ENCODE measurements at regions not wholly inside any gene's neighbourhood (a gene's known extent, or its start where the extent isn't known, plus 50 kb on each side); places are given as distances from the start of the nearest gene placed in this dataset.

DNA sequence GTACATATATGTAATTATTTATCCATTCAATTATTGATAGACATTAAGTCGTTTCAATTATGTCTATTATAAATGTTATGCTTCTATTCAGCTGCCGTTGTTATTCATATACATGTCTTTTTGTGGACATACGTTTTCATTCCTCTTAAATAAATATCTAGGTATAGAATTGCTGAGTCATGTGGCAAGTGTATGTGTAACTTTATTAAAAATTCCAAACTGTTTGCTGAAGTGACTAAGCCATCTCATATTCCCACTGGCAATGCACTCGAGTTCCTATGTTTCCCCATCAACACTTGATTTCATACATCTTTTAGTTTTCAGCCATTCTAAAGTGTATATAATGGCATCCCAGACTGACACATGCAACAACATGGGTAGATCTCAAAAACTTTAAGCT, 739.7 kb upstream of the POU3F2 start:
- no peak for TF ChIP-seq CTCF (IDR thresholded peaks at IDR 0.05)
- Histone ChIP-seq H3K4me3 (no peak overlapping the region), H3K9me3 (no peaks in the 10 kb centered on the region), H3K27ac (no peak overlapping the region), H3K36me3 (no peaks in the 10 kb centered on the region), H3K27me3 (ENCODE audit: low read depth) (no peaks in the 10 kb centered on the region), H3K4me1 (no peaks in the 10 kb centered on the region)
- intact Hi-C loops (cut with DNase I), result no loop called here
- DNase-seq, result no peak
- no peak for ATAC-seq

- H3K27ac ChIP-seq, result no peak overlapping the region
- no peaks in the 10 kb centered on the region for H3K9me3 ChIP-seq
- intact Hi-C loops (cut with DNase I), result no loop called here
- no peaks in the 10 kb centered on the region for H3K36me3 ChIP-seq
- ATAC-seq (no peak), DNase-seq (no peak)
- H3K27me3 ChIP-seq (ENCODE audit: low read depth), result no peaks in the 10 kb centered on the region
- no peak overlapping the region for H3K4me3 ChIP-seq
- no peaks in the 10 kb centered on the region for H3K4me1 ChIP-seq
- no peak for TF ChIP-seq CTCF (IDR thresholded peaks at IDR 0.05)
These were observed 726.6 kb upstream of the POU3F2 start for GRCh38 chr6:98107801-98108200.

GRCh38 chr6:98116455-98116854, 717.9 kb upstream of the POU3F2 start:
- no peak for TF ChIP-seq CTCF (IDR thresholded peaks at IDR 0.05)
- Histone ChIP-seq H3K27me3 (ENCODE audit: low read depth) (no peaks in the 10 kb centered on the region), H3K36me3 (no peaks in the 10 kb centered on the region), H3K27ac (no peak overlapping the region), H3K4me1 (no peaks in the 10 kb centered on the region), H3K4me3 (no peak overlapping the region), H3K9me3 (no peaks in the 10 kb centered on the region)
- ATAC-seq, result no peak
- no peak for DNase-seq
- intact Hi-C loops (cut with DNase I), result no loop called here

DNA sequence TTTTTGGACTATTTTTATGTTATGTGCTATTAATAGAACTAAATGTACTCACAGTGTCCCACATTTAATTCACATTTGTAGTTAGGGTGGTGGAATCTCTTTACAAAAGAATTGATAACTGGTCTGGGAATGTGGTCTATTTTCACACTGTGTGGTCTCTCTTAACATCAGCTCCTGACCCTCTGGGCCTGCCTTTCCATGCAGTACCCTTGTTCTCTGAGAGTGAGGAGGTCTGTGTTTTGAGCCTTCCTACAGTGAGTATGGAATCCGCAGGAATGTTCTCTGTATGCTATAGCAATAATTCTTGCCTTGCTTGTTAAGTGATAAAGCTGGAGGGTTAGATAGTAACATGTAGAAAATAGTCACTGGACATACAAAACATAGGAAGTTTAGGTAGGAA, 717.3 kb upstream of the POU3F2 start:
- DNase-seq, result no peak
- Histone ChIP-seq H3K4me1 (no peaks in the 10 kb centered on the region), H3K36me3 (no peaks in the 10 kb centered on the region), H3K27ac (no peak overlapping the region), H3K4me3 (no peak overlapping the region), H3K9me3 (no peaks in the 10 kb centered on the region), H3K27me3 (ENCODE audit: low read depth) (no peaks in the 10 kb centered on the region)
- TF ChIP-seq CTCF (IDR thresholded peaks at IDR 0.05), result no peak
- ATAC-seq, result no peak
- intact Hi-C loops (cut with DNase I), result no loop called here

DNA sequence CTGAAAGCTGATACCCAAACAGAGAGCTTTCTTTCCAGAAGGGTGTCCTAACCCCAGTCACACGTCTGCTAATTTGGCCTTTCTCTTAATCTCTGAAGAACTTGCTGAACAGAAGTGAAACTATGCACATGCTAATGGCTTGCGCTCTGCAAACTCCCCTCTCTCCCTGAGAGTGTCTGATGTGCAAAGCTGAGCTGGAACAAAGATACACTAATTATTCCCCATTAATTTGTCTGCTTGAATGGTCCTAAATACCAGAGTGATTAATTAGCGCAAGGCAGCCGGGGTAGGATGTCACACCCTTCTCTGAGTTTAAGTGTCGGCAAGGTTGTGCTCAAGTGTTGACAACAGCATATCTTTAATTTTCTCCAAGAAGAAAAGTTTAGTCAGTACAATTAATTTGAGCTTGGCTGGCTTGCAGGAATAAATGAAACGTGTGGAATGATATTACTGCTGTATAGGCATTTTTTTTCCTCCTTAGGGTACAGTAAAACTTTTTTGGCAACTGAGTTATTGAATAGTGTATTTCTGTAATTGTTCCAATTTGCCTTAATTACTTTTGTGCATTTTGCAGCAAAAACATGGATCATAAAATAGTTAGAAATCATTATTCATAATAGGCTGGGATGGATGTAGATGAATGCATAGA, 715.9 kb upstream of the POU3F2 start:
- H3K9me3 ChIP-seq, result no peaks in the 10 kb centered on the region
- no peaks in the 10 kb centered on the region for H3K4me1 ChIP-seq
- no peaks in the 10 kb centered on the region for H3K27me3 ChIP-seq (ENCODE audit: low read depth)
- ATAC-seq, result no peak
- H3K27ac ChIP-seq, result no peak overlapping the region
- TF ChIP-seq CTCF (IDR thresholded peaks at IDR 0.05), result no peak
- intact Hi-C loops (cut with DNase I), result no loop called here
- no peak overlapping the region for H3K4me3 ChIP-seq
- no peak for DNase-seq
- H3K36me3 ChIP-seq, result no peaks in the 10 kb centered on the region
